RWPE2 (cell line): ENCODE measurements at regions not wholly inside any gene's neighbourhood (a gene's known extent, or its start where the extent isn't known, plus 50 kb on each side); places are given as distances from the start of the nearest gene placed in this dataset.
A peak's percentile ranks its signal among the peaks of the same experiment; 100 is the strongest.

Experiments
- ATAC-seq: fragments of 200-7000 bp; cut with Tn5 transposase; 3 replicates; pipeline ENCODE4 v1.9.1; 2021; ENCODE audit warnings: low read depth
- DNase-seq: peaks from one replicate; pipeline ENCODE4 v3.0.0-alpha.2; 2020; ENCODE audit warnings: low spot score
- H3K27ac ChIP-seq: fragments of 450-650 bp; 2 replicates; pipeline ENCODE4 v1.5.1; 2017; ENCODE audit warnings: mild to moderate bottlenecking; ENCODE audit not compliant: poor library complexity, severe bottlenecking
- H3K27me3 ChIP-seq: fragments of 250-450 bp; sonication (Bioruptor Pico); 2 replicates; pipeline ENCODE4 v1.5.1; 2021; ENCODE audit warnings: mild to moderate bottlenecking, moderate library complexity; ENCODE audit not compliant: insufficient read depth, poor library complexity, severe bottlenecking
- H3K36me3 ChIP-seq: fragments of 250-450 bp; sonication (Bioruptor Pico); 2 replicates; pipeline ENCODE4 v1.5.1; 2020; ENCODE audit warnings: low read depth, mild to moderate bottlenecking, moderate library complexity
- H3K4me1 ChIP-seq: fragments of 250-450 bp; sonication (Bioruptor Pico); 2 replicates; pipeline ENCODE4 v1.5.1; 2021; ENCODE audit warnings: mild to moderate bottlenecking, moderate library complexity; ENCODE audit not compliant: insufficient read depth, poor library complexity, severe bottlenecking
- H3K4me3 ChIP-seq: fragments of 250-450 bp; sonication (Bioruptor Pico); 2 replicates; pipeline ENCODE4 v1.5.1; 2021; ENCODE audit warnings: mild to moderate bottlenecking, moderate library complexity; ENCODE audit not compliant: severe bottlenecking
- H3K9me3 ChIP-seq: fragments of 250-450 bp; sonication (Bioruptor Pico); 2 replicates; pipeline ENCODE4 v1.5.1; 2021; ENCODE audit warnings: mild to moderate bottlenecking, moderate library complexity; ENCODE audit not compliant: severe bottlenecking
- TF ChIP-seq, protein P1 (sequence below): fragments of 450-650 bp; IDR thresholded peaks from one replicate; pipeline ENCODE4 v1.5.1; 2017; ENCODE audit warnings: mild to moderate bottlenecking, moderate library complexity; ENCODE audit not compliant: poor library complexity, severe bottlenecking

DNA sequence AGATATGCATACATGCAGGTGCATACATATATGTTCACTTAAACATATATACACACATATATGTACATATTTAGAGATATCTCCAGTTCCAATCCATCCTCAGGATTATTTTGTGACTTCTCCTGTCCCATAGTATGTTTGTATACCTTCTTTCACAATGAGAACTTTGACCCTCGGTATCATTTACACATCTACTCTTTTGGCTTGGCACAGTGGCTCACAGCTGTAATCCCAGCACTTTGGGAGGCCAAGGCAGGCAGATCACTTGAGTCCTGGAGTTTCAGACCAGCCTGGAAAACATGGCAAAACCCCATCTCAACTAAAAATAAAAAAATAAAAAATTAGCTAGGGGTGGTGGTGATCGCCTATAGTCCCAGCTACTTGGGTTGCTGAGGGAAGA lies 148.1 kb upstream of the CCL2 start:
- no peaks in the 10 kb centered on the region for H3K9me3 ChIP-seq
- H3K27ac ChIP-seq = no peak overlapping the region
- H3K27me3 ChIP-seq = peaks cover 15% of the 10 kb centered on the region
- no peak overlapping the region for H3K4me3 ChIP-seq
- H3K36me3 ChIP-seq = no peaks in the 10 kb centered on the region
- DNase-seq (no peak), ATAC-seq (no peak)
- TF ChIP-seq, protein P1, sequence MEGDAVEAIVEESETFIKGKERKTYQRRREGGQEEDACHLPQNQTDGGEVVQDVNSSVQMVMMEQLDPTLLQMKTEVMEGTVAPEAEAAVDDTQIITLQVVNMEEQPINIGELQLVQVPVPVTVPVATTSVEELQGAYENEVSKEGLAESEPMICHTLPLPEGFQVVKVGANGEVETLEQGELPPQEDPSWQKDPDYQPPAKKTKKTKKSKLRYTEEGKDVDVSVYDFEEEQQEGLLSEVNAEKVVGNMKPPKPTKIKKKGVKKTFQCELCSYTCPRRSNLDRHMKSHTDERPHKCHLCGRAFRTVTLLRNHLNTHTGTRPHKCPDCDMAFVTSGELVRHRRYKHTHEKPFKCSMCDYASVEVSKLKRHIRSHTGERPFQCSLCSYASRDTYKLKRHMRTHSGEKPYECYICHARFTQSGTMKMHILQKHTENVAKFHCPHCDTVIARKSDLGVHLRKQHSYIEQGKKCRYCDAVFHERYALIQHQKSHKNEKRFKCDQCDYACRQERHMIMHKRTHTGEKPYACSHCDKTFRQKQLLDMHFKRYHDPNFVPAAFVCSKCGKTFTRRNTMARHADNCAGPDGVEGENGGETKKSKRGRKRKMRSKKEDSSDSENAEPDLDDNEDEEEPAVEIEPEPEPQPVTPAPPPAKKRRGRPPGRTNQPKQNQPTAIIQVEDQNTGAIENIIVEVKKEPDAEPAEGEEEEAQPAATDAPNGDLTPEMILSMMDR = no peak
- no peaks in the 10 kb centered on the region for H3K4me1 ChIP-seq

DNA sequence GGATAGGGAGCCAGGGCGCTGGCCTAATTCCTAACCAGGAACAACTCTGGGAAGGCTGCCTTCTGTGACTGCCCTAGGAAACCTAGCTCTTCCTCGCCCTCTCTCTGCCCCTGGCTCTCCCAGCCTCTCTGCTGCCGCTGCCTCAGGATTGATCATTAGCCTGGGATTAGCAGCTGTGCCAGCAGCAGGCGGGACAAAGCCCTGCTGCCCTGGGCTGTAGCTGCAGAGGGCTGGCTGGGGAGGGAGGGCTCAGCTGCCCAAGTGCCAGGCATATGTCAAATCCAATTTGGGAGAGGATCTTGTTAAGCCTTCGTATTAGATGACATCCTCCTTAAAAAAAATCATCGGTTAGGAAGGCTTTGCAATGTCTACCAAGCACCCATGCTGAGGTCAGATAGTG lies 144.8 kb upstream of the CCL2 start:
- Histone ChIP-seq H3K36me3 (no peaks in the 10 kb centered on the region), H3K4me1 (no peaks in the 10 kb centered on the region), H3K9me3 (no peaks in the 10 kb centered on the region), H3K27me3 (peaks cover 4% of the 10 kb centered on the region), H3K4me3 (no peak overlapping the region), H3K27ac (no peak overlapping the region)
- TF ChIP-seq, protein P1 = no peak
- ATAC-seq = no peak
- DNase-seq = no peak

DNA sequence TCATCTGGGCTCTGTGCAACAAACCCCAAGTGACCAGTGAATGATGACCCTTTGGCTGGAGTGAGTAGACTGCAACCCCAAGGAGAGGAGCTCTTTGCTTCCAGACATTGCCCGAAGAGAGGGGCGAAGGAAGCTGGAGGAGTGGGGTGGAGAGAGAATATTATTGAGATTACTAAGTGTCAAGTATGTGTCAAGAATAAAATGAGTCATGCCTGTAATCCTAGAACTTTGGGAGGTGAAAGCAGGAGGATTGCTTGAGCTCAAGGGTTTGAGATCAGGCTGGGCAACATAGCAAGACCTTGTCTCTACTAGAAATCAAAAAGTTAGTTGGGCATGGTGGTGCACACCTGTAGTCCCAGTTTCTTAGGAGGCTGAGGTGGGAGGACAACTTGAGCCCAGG lies 142.0 kb upstream of the CCL2 start:
- DNase-seq = no peak
- no peaks in the 10 kb centered on the region for H3K9me3 ChIP-seq
- no peak overlapping the region for H3K4me3 ChIP-seq
- TF ChIP-seq, protein P1 = no peak
- no peaks in the 10 kb centered on the region for H3K4me1 ChIP-seq
- H3K27me3 ChIP-seq = no peaks in the 10 kb centered on the region
- H3K27ac ChIP-seq = no peak overlapping the region
- peak; percentile 40; the same call in 1 of the 3 replicates for ATAC-seq
- H3K36me3 ChIP-seq = no peaks in the 10 kb centered on the region

DNA sequence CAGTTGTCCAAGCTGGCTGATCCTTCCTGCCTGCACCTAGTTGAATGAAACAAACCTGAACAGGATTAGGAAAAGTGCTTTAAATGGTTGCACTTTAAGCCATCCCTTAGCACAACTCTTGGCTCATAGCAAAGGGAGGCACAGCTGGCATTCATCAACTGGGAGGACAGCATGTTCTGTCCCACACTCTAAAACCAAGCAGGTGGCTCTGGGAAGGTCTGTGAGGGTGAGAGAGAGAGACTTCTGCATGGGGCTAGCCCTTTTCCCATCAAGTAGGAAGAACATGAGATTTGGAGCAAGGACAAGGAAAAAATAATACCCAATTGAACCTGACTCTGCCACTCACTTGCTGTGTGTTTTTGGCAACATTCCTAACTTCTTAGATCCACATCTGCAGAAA lies 140.9 kb upstream of the CCL2 start:
- DNase-seq = no peak
- no peak for ATAC-seq
- TF ChIP-seq, protein P1 = no peak
- no peaks in the 10 kb centered on the region for H3K27me3 ChIP-seq
- no peaks in the 10 kb centered on the region for H3K36me3 ChIP-seq
- no peaks in the 10 kb centered on the region for H3K9me3 ChIP-seq
- H3K4me1 ChIP-seq = no peaks in the 10 kb centered on the region
- no peak overlapping the region for H3K4me3 ChIP-seq
- H3K27ac ChIP-seq = no peak overlapping the region

DNA sequence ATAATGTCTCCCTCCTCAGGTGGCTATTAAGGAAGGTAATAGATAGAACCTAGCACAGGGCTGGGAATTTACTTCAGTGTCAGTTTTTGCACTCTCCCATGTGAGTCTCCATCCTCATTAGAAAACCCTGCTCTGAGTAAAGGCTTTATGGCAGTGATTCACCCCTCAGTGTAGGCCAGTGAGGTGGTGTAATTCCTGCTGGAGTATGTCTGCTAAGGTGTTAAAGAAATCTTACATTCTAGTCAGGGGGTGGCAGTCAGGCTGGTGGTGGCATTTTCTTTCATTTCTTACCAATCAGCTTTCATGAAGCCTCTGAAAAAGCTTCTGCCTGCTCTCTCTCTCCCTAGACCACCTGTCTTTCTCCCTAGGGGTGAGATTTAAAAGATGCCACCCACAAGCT lies 138.8 kb upstream of the CCL2 start:
- TF ChIP-seq, protein P1 = no peak
- Histone ChIP-seq H3K36me3 (no peaks in the 10 kb centered on the region), H3K4me3 (no peak overlapping the region), H3K4me1 (no peaks in the 10 kb centered on the region), H3K27me3 (no peaks in the 10 kb centered on the region), H3K9me3 (no peaks in the 10 kb centered on the region), H3K27ac (no peak overlapping the region)
- no peak for DNase-seq
- no peak for ATAC-seq
